ENCODE measurements at regions not wholly inside any gene's neighbourhood (a gene's known extent, or its start where the extent isn't known, plus 50 kb on each side); places are given as distances from the start of the nearest gene placed in this dataset.

GRCh38 chr16:63171545-63171944, 1135.3 kb upstream of the CDH8 start:
- Mint-ChIP-seq H3K9me3 (no peaks in the 10 kb centered on the region), H3K27ac (no peak overlapping the region), H3K27me3 (ENCODE audit: low read depth) (no peaks in the 10 kb centered on the region), H3K4me1 (no peaks in the 10 kb centered on the region), H3K4me3 (no peak overlapping the region), H3K36me3 (ENCODE audit: insufficient read depth in 1 of 3, low read depth in 3 of 3) (no peaks in the 10 kb centered on the region; a peak in 1 of 7 replicates)
- Histone ChIP-seq H2BK120ac (ENCODE audit: low read depth, low read length, poor library complexity, severe bottlenecking) (no peak overlapping the region), H2BK5ac (ENCODE audit: insufficient read length, low read length) (no peak overlapping the region), H2AK5ac (ENCODE audit: insufficient read length, low read length) (no peak overlapping the region), H3K4ac (ENCODE audit: low read depth, low read length) (no peak overlapping the region), H4K5ac (ENCODE audit: insufficient read length, low read depth, low read length) (no peak overlapping the region), H4K8ac (replicated peaks; ENCODE audit: insufficient read length, low read depth, low read length) (no peak overlapping the region), H3K14ac (ENCODE audit: insufficient read depth, low read length) (no peak overlapping the region), H3K27me3 (ENCODE audit: insufficient read depth, low read length) (no peaks in the 10 kb centered on the region), H3K4me1 (ENCODE audit: insufficient read depth, low read length) (no peaks in the 10 kb centered on the region), H2BK12ac (ENCODE audit: insufficient read length, low read depth, low read length) (no peak overlapping the region), H3K79me2 (ENCODE audit: insufficient read depth, low read length) (no peaks in the 10 kb centered on the region), H4K91ac (ENCODE audit: insufficient read length, low read depth, low read length) (no peak overlapping the region), H2AFZ (ENCODE audit: low read length) (no peak overlapping the region), H3K56ac (ENCODE audit: insufficient read length, low read depth, low read length) (no peak overlapping the region), H3K23me2 (ENCODE audit: insufficient read length, low read depth, low read length, poor library complexity, severe bottlenecking) (no peaks in the 10 kb centered on the region), H4K20me1 (ENCODE audit: control insufficient read depth, insufficient read depth, insufficient read length) (no peaks in the 10 kb centered on the region), H3K4me2 (ENCODE audit: insufficient read depth, insufficient read length, low read length) (no peak overlapping the region), H3K18ac (ENCODE audit: insufficient read length, low read depth, low read length) (no peak overlapping the region), H3K79me1 (ENCODE audit: insufficient read depth, low read depth, low read length, poor library complexity, severe bottlenecking) (no peaks in the 10 kb centered on the region), H2BK20ac (ENCODE audit: low read depth, low read length, poor library complexity, severe bottlenecking) (no peak overlapping the region), H3K9ac (ENCODE audit: extremely low read depth, insufficient read length, low read length) (no peak overlapping the region), H3K27ac (ENCODE audit: insufficient read length, low read depth, low read length) (no peak overlapping the region), H3K9me3 (ENCODE audit: control insufficient read depth, low read depth, low read length) (no peaks in the 10 kb centered on the region), H3K23ac (ENCODE audit: insufficient read length, low read depth, low read length) (no peak overlapping the region), H3T11ph (ENCODE audit: low read length) (no peak overlapping the region), H2BK15ac (ENCODE audit: low read depth, low read length) (no peak overlapping the region)
- no peak for DNase-seq
- TF ChIP-seq CTCF (conservative IDR thresholded peaks at IDR 0.05), result no peak

Measured in H9 (cell line).